ENCODE measurements at regions not wholly inside any gene's neighbourhood (a gene's known extent, or its start where the extent isn't known, plus 50 kb on each side); places are given as distances from the start of the nearest gene placed in this dataset.

DNA sequence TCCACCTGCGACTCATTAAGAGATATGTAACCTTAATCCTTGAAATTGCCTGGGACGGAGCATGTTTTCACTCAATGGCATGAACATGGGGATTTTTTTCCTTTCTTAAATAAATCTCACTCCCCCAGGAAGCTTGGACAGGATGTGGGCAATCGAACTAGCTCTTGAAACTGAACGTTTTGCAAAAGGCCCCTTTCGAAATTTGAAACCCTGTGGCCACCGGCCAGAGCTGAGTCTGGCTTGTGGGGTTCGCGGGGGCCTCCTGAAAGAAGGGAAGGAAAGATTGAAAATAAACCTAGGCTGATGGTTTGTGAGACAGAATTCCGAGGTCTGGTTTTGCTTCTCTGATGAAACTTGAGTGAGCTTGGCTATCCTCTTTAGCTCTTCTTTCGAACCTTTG is 101.4 kb upstream of the RTL1 start:
- no peak for DNase-seq

DNA sequence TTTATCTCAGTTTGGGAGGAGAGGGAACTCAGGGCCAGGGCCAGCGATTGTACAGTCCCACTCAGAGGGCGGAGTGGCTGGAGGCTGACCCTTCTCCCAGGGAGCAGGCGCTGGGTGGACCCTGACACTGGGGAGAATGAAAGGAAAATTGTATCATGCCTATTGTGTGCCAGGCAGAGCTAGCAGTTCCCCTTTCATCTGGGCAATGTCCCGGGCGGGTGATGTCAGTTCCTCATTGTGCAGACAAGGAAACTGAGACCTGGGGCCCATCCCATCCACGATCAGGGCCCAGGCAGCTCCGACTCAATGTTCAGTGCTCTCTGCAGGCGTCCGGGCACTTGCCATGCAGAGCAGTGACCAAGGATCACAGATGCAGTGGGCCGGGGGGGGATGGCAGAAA is 101.9 kb upstream of the RTL1 start:
- DNase-seq = no peak

DNA sequence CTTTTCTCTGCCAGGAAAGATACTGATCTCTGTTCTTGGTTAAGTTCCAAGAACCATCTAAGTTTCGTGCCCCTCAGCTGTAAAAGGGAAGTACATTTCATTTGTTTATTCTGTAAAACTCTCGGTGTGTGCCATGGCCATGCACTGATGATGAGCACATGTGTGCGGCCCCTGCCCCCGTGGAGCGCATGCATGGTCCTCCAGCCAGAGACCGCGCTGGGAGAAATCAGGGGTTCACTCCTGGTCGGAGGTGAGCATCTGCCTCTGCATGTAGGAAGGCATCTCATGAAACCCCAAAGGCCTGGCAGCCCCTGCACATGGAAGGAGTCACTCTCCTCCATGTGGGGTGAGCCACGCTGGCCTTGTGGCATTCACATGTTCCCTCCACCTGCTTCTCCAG is 102.5 kb upstream of the RTL1 start:
- DNase-seq = no peak

DNA sequence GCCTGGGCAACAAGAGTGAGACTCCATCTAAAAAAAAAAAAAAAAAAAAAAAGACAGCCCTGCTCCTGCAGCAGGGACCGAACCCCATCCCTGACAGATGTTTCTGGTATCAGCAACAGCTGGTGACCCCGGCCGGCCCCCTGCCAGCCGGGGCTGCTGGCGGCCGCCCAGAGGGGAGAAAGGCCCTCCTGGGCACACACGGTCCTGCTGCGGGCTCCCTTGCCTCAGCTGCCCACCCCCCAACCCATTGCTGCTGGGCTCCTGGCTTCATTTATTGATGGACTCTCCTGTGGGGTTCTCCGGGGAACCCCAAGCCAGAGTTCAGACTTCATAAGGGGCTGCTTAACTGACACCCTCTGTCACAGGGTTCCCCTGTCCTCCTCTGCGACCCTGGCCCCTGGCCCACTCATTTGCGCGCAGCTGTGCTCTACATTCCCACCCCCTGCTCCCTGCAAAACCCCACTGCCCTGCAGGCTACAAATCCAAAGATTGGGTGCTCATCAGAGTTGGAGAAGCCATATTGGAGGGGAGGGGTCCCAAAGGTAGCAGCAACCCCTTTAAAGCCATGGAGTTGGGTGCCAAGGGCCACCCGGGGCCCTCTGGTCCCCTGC is 103.6 kb upstream of the RTL1 start:
- no peak for DNase-seq

DNA sequence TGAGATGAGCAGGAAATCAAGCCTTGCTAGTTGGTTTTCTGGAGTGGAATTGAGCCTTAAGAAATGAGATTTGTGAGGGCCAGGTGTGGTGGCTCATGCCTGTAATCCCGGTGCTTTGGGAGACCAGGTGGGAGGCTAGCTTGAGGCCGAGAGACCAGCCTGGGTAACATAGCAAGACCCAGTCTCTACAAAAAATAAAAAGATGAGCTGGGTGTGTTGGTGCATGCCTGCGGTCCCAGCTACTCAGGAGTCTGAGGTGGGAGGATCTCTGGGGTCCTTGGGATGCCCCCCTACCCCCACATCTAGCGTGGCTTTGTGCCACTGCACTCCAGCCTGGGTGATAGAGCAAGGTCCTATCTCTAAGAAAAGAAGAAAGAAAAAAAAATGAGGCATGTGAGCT is 104.2 kb upstream of the RTL1 start:
- DNase-seq = no peak

DNA sequence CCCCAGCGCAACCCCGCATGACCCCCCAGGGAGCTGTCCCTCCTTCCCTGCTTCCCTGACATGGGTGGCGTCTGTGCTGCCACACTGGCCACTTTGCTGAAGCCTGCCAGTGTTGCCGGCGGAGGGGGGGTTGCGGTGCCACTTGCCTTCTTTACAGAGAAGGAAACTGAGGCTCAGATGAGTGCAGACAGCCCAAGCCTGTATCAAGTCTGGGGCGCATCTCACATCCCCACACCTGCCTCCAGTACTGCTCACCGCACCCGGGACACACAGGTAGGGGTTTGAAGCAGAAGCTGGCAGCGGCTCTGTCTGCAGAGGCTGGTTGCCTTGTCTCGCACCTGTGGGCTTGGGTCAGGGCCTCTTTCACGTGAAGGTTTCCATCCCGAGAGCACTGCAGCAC is 104.7 kb upstream of the RTL1 start:
- DNase-seq = no peak

DNA sequence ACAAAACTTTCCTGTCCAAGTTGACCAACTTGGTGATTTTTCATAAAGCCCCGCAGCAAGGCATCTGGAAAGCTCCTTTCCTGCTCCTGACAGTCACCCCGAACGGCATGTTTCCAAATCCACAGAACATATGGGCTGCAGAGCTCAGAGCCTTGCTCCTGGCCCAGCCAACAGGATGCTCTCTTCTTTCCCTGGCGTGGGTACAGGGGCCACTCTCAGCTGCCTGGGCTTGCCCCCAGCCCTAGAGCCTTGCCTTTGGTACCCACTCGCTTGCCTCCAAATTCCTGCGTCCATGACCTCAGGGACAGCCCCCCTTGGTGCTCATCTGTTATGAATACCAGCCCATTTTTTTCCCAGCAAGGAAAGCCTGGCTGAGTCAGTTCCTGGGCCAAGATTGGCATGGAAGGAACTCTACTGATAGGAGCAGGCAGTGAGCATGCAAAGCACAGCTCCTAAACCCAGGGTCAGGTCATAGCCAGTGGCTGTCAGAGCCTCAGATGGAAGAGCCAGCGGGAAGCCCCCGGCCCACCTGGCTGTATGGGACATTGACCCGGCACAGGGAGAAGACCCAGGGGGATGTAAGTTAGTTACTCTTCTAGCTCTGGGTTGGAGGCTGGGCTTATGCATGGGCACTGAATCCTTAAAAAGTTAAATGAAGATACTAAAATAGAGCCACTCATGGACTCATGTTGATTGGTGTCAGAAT is 105.3 kb upstream of the RTL1 start:
- DNase-seq = no peak

DNA sequence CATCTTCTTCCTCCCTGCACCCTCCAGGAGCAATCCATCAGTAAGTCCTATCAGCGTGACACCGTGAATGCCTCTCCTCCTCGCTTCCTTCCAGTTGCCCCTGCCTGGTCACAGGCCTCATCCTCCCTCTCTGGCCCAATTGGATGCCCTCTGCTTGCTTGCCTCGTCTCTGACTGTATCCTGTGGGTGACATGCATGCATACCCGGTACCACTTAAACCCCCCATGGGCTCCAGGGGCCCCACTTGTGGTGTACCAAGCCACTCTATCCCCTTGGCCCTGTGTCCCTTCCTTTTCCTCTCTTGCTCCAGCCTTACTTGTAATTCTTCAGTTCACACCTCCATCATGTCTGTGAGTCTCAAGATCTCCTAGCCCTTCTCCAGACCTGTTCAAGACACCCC is 106.0 kb upstream of the RTL1 start:
- no peak for DNase-seq

DNA sequence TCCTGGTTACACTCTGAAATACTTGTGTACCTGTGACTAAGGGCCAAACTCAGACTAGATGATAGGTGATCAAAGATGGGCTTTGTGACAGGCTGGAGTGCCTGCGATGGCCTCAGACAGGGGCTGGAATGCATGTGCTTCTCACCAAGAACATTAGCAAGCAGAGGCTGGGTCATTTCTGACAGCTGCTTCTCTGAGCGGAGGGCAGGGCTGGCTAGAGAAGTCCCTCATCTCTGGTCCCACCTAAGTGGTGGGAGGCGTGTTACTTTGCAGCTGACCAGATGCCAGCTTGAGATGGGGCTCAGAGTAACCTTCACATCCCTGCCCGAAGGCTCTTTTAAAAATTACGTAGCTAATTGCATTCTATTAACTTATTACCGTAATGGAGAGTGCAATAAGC is 106.8 kb upstream of the RTL1 start:
- no peak for DNase-seq

DNA sequence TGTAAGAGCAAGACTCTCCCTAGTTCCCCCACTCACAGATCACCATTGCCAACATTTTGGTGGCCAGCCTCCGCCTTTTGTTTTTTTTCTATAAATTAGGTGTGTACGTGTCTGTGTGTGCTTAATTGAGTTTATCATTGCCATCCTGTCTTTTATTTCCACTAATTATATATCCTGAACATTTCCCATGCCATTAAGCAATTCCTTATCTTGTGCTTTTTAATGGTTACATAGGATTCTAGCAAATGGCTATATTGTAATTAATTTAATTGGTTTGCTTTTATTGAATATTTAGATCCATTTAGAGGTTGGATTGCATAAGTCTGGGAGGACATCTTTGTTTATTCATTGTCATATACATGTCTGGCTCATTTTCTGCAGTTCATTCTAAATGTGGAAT is 107.3 kb upstream of the RTL1 start:
- no peak for DNase-seq

DNA sequence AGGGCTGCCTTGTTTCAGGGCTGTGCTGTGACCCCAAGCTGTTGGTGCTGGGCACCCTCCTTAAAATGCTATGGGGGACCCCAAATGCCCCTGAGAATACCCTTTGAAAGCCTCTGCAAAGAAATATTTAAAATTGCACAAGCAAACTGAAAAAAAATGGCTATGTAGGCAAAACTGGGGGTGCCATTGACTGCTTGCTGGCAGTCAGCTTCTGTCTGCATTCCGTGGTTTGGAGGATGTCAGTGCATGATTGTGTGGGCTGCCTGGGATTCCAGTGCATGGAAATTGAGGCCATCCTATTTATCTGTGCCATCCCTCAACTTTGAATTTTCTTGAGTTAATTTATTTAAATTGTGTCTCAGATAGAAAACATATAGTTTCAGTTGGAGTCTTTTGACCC is 113.7 kb upstream of the RTL1 start:
- no peak for DNase-seq

DNA sequence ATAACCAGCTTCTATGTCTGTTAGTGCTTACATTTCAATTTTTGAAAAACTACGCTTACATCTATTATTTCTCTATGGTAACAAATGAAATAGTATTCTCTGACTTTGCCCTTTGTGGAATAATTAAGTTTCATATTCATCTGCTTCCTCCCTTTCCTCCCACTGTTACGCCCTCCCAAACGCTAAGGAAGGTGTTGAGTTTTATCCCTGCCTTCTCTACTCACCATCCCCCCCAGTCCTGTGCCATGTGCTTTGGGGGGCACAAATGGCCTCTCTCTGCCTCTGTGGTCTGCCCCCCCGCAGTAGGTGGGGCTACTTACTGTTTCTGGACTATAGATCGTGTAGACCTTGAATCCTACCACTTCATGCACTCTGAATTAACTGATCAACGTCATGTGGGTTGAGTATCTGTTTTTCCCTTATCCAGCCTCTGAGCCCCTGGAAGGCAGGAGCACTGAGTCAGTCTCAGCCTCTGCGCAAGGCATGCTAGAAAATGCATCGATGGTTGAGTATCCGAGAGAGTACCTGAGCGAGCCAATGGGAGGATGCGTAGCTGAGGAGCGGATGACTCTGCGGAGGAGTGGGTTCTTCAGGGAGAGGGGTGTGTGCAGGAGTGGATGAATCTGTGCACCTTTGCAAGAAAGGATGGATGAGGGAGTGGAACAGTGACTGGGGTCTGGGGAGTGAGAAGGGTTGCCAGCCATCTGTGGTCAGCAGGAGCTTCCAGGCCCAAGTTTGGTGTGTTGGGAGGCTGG is 114.5 kb upstream of the RTL1 start:
- DNase-seq = no peak

DNA sequence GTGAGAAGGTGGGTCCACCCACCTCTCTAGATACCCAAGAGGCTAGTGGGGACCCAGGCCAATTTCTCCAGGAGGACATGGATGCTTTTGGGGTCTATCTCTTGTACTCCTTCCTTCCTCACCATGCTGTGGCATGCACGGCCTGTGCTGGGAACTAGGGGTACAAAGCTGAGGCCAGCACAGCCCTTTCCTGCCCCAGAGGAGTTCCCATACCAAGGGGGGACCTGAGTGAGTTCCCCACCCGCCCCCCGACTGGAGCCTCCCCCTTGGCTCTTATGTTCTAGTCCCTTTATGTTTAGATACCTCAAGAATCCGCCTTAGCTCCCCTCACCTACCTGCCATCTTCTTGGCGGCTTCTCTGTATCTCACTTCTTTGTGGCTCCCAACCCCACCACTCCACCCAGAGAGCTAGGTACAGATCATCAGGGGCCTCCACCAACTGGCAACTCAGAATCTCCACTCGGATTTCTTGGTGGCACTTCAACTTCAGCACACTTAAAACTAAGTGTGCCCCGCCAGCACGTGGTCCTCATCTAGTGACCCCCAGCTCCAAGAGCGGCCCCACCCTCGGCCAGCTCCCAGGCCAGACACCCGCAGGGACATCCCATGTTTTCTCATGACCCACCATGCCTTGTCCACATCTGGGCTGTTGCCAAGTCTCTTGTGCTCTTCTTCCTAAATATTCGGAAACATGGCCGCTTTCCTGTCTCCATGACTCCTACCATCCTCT is 115.2 kb upstream of the RTL1 start:
- DNase-seq = no peak

DNA sequence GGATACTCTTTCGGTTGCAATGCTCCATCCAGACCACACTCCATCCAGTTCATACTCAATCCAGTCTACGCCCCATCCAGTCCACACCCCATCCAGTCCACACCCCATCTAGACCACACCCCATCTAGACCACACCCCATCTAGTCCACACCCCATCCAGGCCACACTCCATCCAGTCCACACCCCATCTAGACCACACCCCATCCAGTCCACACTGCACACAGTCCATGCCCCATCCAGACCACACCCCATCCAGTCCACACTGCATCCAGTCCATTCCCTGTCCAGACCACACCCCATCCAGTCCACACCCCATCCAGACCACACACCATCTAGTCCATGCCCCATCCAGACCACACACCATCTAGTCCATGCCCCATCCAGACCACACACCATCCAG is 116.0 kb upstream of the RTL1 start:
- DNase-seq = no peak

DNA sequence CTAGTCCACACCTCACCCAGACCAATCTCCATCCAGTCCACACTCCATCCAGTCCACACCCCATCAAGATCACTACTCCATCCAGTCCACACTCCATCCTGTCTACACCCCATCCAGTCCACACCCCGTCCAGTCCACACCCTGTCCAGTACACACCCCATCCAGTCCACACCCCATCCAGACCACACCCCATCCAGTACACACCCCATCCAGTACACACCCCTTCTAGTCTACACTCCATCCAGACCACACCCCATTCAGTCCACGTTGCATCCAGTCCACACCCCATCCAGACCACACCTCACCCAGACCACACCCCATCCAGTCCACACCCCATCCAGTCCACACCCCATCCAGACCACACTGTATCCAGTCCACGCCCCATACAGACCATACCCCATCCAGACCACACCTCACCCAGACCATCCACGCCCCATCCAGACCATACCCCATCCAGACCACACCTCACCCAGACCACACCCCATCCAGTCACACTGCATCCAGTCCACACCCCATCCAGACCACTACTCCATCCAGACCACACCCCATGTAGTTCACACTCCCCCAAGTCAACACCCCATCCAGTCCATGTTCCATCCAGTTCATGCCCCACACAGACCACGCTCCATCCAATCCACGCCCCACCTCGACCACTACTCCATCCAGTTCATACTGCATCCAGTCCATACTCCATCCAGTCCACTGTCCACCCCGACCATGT is 116.6 kb upstream of the RTL1 start:
- no peak for DNase-seq

DNA sequence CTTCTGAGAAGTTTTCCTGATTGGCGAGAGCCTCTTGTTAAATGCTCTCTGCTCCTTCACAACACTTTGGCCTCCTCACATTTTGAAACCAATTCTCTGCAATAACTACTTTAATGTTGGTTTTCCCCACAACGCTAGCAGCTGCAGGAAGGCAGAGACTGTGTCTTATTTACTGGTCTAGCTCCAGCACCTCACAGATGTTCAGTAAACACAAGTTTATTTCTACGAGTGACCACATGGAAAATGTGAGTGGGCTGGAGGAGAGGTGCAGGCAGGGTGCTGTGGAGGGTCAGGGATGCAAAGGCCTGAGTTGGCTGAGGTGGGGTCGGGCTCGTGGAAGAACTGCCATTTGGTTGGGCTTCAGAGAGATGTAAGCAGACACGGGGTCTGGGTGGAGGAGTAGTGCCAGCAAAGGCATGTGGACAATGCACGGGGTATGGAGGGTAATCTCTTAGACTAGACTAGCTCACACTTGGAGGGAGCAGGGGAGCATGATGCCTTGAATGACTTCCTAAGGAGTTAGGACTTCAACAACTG is 117.4 kb upstream of the RTL1 start:
- no peak for DNase-seq

DNA sequence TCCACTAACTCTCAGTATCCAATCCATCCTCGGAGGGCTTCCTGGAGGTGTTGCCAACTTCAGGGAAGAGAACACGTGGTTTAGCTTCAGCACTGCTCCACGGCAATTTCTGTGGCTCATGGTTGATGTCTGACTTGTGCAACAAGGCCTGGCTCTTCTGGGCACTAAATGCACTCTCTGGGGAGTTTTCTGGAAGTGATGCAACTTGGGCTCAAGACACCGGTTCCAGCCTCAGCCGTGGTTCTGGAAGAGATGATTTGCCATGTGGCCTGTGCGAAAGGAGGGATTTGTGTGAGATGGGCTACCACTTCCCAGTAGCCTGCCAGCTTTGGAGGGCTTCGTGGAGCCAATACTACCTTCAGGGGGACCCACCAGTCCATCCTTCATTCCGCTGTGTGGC is 118.6 kb upstream of the RTL1 start:
- DNase-seq = no peak

DNA sequence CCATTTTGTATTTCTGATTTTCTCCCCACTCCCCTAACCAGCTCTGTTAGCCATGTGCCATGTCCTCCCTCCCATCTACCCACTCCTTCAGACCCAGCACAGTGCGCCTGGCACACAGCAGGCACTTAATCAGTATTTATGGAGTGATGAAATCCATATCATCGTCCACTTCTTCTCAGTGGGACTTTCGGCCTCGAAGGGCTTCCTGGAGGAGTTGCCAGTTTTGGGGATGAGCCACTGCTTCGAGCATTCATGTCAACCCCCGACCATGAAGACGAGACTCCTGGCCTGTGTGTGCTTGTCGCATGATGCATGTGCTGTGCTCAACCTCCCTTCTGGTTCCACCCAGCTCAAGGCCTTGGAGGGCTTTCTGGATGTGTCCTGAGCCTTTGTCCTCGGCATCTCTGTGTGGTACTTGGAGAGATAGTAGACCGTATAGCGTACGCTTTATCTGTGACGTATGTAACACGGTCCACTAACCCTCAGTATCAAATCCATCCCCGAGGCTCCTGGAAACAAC is 119.5 kb upstream of the RTL1 start:
- no peak for DNase-seq

DNA sequence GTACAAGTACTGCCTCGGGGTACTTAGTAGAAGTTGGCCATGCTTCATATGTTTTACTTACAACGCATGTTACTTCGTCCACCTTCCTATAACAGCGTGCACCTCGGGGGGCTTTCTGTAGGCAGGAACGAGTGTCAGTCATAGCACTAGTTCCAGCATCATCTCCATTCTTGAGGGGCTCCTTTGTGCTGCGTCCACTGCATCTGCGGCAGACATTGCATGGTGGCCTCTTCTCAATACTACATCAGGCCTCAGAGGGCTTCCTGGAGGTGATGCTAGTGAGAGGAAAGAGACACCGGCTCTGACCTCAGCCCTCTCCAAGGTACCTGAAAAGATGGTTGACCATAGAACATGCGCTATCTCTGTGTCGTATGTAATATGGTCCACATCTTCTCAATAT is 121.2 kb upstream of the RTL1 start:
- no peak for DNase-seq

DNA sequence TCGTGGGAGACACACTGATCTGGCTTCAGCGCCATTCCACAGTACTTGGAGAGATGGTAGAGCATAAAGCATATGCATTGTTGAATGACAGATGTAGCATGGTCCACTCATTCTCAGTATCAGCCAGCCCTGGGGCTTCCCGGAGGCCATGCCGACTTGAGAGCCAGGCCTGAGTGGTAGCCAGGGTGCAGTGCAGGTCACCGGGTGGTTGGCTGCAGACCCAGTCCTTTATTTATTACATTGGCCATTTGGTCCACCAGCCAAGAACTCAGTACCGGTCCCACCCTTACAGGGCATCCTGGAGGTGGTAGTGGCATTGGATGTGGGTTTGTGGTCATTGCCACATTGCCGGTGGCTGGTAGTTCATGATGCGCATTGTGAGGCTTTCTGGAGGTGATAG is 121.6 kb upstream of the RTL1 start:
- DNase-seq = no peak

DNA sequence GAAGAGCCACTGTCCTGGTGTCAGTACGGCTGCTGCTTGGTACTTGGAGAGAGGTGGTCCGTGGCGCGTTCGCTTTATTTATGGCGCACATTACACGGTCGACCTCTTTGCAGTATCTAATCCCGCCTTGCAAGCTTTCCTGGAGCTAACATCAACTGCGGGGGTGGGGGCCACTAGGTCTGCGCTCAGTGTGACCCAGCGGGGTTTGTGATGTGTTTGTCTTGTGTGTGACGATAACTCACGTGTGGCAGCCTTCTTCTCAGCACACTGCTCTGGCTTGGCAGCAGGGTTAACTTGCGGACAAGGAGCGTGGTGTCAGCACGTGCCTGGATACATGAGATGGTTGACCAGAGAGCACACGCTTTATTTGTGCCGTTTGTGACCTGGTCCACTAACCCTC is 122.2 kb upstream of the RTL1 start:
- no peak for DNase-seq

DNA sequence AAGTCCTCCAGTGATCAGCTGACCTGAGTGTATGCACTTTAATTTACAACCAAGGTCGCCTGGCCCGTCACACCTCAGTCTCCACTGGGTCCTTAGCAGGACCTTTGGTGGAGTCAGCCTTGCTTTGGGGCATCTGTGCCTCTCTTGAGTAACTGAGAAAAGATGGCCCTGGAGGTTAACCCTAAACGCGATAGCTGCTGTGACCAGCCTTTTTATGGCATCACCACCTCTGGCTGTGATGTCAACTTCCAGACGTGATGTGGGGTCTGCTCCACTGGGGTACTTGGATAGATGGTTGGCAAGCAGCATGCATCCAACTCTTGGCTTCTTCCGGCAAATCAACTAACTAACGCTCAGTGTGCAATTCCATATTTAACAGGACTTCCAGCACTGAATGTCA is 122.8 kb upstream of the RTL1 start:
- DNase-seq = no peak

DNA sequence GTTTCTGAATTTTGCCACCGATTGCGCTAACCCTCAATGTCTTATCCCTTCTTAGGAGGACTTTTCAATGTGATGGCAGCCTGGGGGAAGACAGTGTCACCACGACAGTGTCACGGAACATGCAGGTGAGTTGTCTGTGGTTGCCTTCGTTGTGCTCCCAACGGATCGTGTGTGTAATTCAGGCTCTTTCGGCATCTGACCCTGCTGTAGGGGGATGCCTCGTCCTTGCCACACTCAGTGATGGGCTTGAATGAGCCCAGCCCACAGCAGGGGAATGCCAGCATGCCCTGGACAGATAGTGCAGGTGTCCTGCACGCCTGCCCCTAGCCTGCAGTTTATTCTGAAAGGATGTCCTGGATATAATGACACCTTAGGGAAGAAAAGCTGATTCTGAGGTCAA is 123.8 kb upstream of the RTL1 start:
- DNase-seq = no peak
